ENCODE measurements at regions not wholly inside any gene's neighbourhood (a gene's known extent, or its start where the extent isn't known, plus 50 kb on each side); places are given as distances from the start of the nearest gene placed in this dataset.

- TF ChIP-seq EZH2 (IDR thresholded peaks at IDR 0.05; ENCODE audit: borderline replicate concordance, low read depth, low read length, severe bottlenecking) (no peak), CTCF (IDR thresholded peaks at IDR 0.05; ENCODE audit: borderline replicate concordance, extremely low read depth, low read length, poor library complexity, severe bottlenecking) (no peak)
These were observed 445.4 kb upstream of the DPH6 start for GRCh38 chr15:35991386-35991785.

Data from DND-41 (cell line).